ENCODE measurements at regions not wholly inside any gene's neighbourhood (a gene's known extent, or its start where the extent isn't known, plus 50 kb on each side); places are given as distances from the start of the nearest gene placed in this dataset.

GRCh38 chr2:53485021-53485728 is 282.4 kb upstream of the CHAC2 start:
- no peak for TF ChIP-seq POLR2AphosphoS5 (IDR thresholded peaks at IDR 0.05; ENCODE audit: low read depth, low read length)
- no peak for TF ChIP-seq REST (IDR thresholded peaks at IDR 0.05; ENCODE audit: insufficient read depth in 1 of 2, low read depth in 2 of 2, low read length in 2 of 2)
- no peak for TF ChIP-seq SIN3A (IDR thresholded peaks at IDR 0.05; ENCODE audit: borderline replicate concordance, insufficient read depth, low read length)
- TF ChIP-seq TAF1 (IDR thresholded peaks at IDR 0.05; ENCODE audit: borderline replicate concordance, insufficient read depth, low read length) = no peak

Measured in PFSK-1 (cell line).